ENCODE measurements at regions not wholly inside any gene's neighbourhood (a gene's known extent, or its start where the extent isn't known, plus 50 kb on each side); places are given as distances from the start of the nearest gene placed in this dataset.
A peak's percentile ranks its signal among the peaks of the same experiment; 100 is the strongest.

- Histone ChIP-seq H3K36me3 (no peaks in the 10 kb centered on the region), H3K27me3 (no peaks in the 10 kb centered on the region), H3K9me3 (no peaks in the 10 kb centered on the region), H3K4me3 (no peak overlapping the region)
- DNase-seq, result no peak
These were observed 128.5 kb upstream of the NRP1 start for GRCh38 chr10:33463011-33463410.

- H3K27me3 ChIP-seq, result no peaks in the 10 kb centered on the region
- H3K36me3 ChIP-seq, result no peaks in the 10 kb centered on the region
- no peak overlapping the region for H3K4me3 ChIP-seq
- H3K9me3 ChIP-seq, result no peaks in the 10 kb centered on the region
- no peak for DNase-seq
These were observed 126.8 kb upstream of the NRP1 start for GRCh38 chr10:33461295-33461640.

DNA sequence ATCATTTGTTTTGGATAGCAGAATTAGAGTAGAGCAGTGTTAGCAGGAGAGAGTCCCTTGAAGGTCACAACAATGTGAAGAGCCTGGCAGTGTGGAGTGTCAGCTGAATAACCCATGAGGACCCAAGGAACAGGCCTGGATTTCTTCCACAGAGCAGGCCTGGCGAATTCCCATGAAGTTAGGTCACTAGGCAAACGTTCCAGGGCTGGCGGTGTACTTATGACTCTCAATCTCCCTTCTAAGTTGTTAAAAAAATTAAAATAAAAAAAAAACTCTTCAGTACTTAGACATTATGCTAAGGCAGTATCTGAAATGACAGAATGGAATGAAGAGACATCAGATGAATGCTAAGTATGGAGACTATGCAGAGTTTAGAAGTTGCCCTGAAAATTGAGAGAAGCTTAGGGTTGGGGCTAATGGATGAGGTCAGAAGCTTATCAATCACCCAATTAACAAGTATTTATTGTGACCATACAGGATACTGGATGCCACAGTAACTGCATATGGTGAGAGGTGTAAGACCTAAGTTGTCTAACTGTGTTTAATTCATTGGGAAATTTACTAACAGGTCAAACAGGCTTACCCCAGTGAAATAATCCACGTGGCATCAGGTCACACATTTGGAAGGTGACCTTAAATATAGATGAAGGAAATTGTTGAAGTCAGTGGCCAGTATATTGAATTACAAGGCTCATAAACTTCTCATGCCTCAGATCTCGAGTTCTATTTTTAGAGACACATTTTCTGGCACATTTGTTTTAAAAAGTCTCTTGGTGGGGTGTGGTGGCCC, 126.2 kb upstream of the NRP1 start:
- DNase-seq, result peak; percentile 72
- Histone ChIP-seq H3K4me3 (no peak overlapping the region), H3K9me3 (no peaks in the 10 kb centered on the region), H3K27me3 (no peaks in the 10 kb centered on the region), H3K36me3 (no peaks in the 10 kb centered on the region)

GRCh38 chr10:33459602-33460001, 125.1 kb upstream of the NRP1 start:
- H3K9me3 ChIP-seq, result no peaks in the 10 kb centered on the region
- DNase-seq, result peak; percentile 13
- H3K36me3 ChIP-seq, result no peaks in the 10 kb centered on the region
- no peaks in the 10 kb centered on the region for H3K27me3 ChIP-seq
- no peak overlapping the region for H3K4me3 ChIP-seq

GRCh38 chr10:33455029-33455428, 120.6 kb upstream of the NRP1 start:
- H3K36me3 ChIP-seq, result no peaks in the 10 kb centered on the region
- H3K4me3 ChIP-seq, result no peak overlapping the region
- DNase-seq, result no peak
- H3K27me3 ChIP-seq, result no peaks in the 10 kb centered on the region
- peaks cover 8% of the 10 kb centered on the region for H3K9me3 ChIP-seq

DNA sequence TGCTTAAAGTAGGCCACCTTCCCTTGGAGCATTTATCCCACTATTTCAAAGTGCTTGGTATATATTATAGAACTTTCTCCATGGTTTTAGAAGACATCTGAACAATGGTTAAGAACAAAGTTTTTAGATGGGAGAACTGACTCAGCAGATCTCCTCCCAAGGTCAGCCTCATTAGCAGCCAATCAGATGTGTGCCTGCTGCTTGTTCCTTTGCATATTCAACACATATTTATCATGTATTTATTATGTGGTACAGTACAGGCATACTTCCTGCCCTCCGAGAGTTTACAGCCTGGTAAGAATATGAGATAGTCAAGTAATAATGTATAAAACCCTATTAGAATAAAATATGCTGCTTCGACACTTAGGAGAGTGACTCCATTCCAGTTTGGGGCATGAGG, 120.1 kb upstream of the NRP1 start:
- peaks cover 8% of the 10 kb centered on the region for H3K9me3 ChIP-seq
- no peak for DNase-seq
- no peaks in the 10 kb centered on the region for H3K27me3 ChIP-seq
- no peaks in the 10 kb centered on the region for H3K36me3 ChIP-seq
- no peak overlapping the region for H3K4me3 ChIP-seq

DNA sequence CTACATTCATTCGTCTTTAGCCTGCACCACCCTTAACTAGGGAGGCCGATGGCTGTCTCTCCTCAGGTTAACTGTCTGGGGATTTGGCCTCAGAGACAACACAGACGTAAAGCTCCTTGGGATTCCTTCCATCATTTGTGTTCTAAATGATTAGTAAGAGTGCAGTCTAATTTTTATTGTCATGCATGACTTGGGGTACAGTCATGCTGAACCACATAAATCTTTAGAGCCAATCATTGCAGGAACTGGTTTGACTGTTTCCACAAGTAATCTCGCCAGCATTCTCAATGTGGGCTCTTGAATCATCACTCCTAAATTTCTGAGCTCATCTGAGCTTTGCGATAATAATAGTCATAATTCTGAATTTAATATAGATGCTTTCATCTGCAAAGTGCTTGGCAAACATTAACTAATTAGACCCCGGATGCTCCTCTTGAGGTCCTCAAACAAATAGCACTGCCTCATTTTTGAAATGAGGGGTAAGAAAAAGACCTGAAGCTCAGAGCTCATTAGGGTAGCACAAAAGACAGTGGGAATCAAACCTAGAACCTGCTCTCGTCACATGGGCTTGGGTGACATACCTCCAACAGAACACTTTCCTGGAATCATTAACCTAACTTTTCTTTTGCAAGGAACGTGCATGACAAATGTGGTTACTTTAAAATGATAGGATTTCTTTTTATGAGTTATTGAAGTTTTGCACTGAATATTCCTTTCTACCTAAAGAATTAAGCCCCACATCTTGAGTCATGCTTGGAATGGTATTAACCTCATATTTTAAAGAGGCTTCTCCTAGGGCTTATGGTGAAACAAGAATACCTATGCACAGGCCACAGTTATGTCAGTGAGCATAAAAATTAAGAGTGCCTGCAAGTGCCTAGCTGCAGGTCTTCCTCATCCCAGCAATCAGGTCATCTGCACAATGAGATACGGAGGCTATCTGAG, 118.9 kb upstream of the NRP1 start:
- Histone ChIP-seq H3K27me3 (no peaks in the 10 kb centered on the region), H3K36me3 (no peaks in the 10 kb centered on the region), H3K4me3 (no peak overlapping the region), H3K9me3 (peaks cover 8% of the 10 kb centered on the region)
- peak; percentile 8 for DNase-seq

DNA sequence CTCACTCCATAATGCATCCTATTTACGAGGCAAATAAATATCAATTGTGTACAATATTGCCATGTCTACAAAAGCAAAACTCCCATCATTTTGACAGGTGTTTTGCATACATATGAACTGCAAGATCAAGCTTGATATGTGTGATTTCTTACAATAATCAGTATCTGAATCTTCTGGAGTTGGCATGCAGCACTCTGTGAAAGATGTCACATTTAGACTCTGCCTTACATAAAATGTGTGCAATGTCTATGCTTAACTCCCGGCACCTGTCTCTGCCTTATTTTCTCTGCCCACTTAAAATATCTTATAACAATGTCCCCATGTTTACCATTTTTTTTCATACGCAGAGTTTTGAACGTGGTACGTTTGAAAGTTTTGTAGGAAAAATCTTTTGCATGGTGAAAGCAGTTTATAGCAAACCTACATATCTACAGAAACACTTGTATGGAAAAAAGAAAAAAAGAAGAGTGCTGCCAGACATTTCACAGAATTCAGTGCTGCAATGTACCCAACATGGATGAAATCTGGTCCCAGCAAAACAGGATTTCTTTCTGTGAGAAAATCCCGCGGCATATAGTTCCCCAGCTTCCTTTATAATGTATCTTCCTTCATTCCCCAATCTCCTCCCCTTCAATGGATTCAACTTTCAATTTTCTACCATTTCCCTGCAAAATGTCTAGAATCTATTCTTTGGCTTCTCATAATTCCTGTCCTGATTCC, 114.1 kb upstream of the NRP1 start:
- Histone ChIP-seq H3K4me3 (no peak overlapping the region), H3K36me3 (no peaks in the 10 kb centered on the region), H3K27me3 (no peaks in the 10 kb centered on the region), H3K9me3 (peaks cover 8% of the 10 kb centered on the region)
- DNase-seq, result no peak

- Histone ChIP-seq H3K4me3 (no peak overlapping the region), H3K27me3 (no peaks in the 10 kb centered on the region), H3K9me3 (0 out of 2 replicates have a peak, but pooled peaks cover 2% of the 10 kb centered on the region), H3K36me3 (no peaks in the 10 kb centered on the region)
- peak; percentile 80 for DNase-seq
These were observed 107.1 kb upstream of the NRP1 start for GRCh38 chr10:33441561-33441960.

- Histone ChIP-seq H3K36me3 (no peaks in the 10 kb centered on the region), H3K27me3 (no peaks in the 10 kb centered on the region), H3K9me3 (no peaks in the 10 kb centered on the region), H3K4me3 (no peak overlapping the region)
- no peak for DNase-seq
These were observed 100.5 kb upstream of the NRP1 start for GRCh38 chr10:33434933-33435332.

DNA sequence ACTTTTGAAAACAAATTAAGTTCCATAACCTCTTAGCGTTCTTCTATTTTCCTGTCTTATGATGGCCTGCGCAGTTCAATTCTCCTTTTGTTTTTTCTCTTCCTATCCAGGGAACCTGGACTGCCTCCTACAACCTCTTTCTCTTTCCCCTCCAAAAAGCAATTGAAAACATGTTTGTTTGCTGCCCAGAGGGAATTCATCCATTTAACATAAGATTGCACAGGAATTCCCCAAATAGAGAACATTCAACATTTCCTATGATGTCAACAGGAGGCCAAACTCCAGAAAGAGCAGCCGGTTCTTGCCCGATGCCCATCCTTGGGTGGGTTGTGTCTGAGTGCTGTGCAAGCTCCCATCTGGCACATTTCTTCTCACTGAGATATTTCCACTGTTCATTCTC, 94.2 kb upstream of the NRP1 start:
- H3K4me3 ChIP-seq, result no peak overlapping the region
- no peaks in the 10 kb centered on the region for H3K36me3 ChIP-seq
- no peaks in the 10 kb centered on the region for H3K9me3 ChIP-seq
- DNase-seq, result no peak
- H3K27me3 ChIP-seq, result no peaks in the 10 kb centered on the region

DNA sequence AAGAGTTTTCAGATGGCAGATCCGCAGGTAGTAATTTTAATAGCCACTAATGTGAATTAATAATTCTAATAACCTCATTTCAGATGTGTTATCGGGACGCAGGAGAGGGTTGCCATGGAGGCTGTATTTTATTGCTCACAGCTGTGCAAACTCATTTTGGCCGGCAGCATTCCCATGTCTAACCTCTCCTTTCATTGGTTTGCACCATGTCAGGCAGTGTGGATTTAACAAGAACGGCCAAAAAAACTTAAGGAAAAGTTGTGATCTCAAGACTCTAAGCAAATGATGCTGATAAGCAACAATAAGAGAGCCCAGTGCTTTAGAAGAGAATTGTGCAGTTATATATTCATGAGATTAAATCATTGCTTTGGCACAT, 88.7 kb upstream of the NRP1 start:
- H3K4me3 ChIP-seq, result no peak overlapping the region
- no peaks in the 10 kb centered on the region for H3K27me3 ChIP-seq
- H3K9me3 ChIP-seq, result no peaks in the 10 kb centered on the region
- no peak for DNase-seq
- no peaks in the 10 kb centered on the region for H3K36me3 ChIP-seq

GRCh38 chr10:33422471-33423153, 88.1 kb upstream of the NRP1 start:
- Histone ChIP-seq H3K36me3 (no peaks in the 10 kb centered on the region), H3K4me3 (no peak overlapping the region), H3K27me3 (no peaks in the 10 kb centered on the region), H3K9me3 (no peaks in the 10 kb centered on the region)
- no peak for DNase-seq

DNA sequence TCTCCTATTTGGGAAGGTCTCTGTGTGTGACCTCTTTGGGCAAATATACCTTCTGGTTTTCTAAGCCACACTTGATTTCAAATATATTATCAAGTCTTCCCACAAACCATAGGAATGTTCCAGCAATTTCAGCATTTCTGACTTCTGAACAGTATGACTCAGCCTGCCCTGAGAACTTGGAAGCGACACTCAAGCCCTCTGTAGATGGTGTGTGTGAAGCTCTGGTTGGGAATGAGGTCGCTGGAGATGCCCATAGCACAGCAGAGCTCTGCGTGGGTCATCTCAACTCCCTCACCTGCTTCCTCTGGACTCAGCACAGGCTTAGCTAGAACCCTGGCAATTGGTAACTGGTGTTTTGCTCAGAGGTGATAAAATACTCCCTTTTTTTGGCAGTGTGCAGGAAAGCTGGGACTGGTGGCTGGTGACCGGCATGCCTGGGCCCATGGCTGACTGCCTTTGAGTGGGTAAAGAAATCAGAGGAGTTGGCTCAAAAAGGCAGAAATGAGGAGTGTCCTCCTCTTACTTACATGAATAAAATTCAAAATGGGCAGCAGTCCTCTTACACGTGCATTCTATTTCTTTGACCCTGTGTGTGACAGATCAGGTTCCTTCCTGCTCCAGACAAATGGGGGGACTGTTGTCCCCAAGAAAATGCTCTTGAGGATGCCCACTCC, 87.5 kb upstream of the NRP1 start:
- Histone ChIP-seq H3K27me3 (no peaks in the 10 kb centered on the region), H3K4me3 (no peak overlapping the region), H3K36me3 (no peaks in the 10 kb centered on the region), H3K9me3 (no peaks in the 10 kb centered on the region)
- DNase-seq, result peak; percentile 68

DNA sequence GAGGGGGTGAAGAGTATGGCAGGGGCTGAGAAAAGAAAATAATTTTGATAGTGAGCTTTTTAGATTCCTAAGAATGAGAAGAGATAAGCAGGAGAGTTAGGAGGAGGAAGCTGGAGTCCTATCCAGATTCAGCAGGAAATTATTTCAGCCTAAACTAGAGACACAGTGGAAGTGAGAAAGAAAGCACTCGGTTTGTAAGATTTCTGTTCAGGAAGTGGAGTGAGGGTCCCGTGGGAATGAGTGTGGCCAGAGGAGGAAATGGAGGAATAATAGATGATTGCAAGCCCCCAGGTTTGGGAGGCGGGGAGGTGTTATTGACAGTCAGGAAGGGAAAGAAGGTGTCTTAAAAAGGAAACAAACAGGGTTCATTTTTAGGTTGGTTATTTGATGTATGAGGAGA, 84.8 kb upstream of the NRP1 start:
- Histone ChIP-seq H3K36me3 (no peaks in the 10 kb centered on the region), H3K9me3 (no peaks in the 10 kb centered on the region), H3K4me3 (no peak overlapping the region), H3K27me3 (no peaks in the 10 kb centered on the region)
- DNase-seq, result no peak

- no peak for DNase-seq
- H3K36me3 ChIP-seq, result no peaks in the 10 kb centered on the region
- no peaks in the 10 kb centered on the region for H3K9me3 ChIP-seq
- H3K4me3 ChIP-seq, result no peak overlapping the region
- H3K27me3 ChIP-seq, result no peaks in the 10 kb centered on the region
These were observed 83.8 kb upstream of the NRP1 start for GRCh38 chr10:33418301-33418700.
